ENCODE measurements at regions not wholly inside any gene's neighbourhood (a gene's known extent, or its start where the extent isn't known, plus 50 kb on each side); places are given as distances from the start of the nearest gene placed in this dataset.

DNA sequence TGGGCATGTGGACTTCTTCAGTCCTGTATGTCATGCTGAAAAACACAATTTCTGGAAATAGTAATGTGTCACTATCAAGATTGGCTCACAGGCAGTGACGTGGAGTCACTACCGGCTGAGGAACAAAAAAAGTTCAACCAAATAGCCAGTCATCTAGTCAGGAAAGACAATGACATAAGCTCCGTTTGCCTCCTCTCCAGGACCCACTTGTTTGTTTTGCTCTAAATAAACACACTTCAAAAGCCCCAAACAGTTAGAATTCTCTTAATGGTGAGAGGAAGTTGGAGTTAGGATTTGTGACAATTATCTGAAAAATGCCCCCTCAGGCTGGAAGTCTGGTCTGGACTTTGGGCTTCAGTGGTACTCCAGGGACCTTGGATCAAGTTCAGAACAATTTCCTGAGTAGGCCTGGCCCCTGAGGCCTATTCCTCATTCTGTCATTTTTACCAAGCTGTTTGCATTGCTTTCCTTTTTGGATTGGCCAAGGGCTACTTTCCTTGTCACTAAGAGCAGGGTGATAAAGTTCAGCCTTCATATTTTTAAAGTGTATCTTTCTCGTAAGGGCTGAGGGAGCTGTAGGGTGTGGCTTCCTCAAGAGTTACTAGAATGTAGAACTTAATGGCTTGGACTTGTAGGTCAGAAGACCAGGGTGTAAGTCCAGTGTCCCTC lies 98.9 kb downstream of the EOMES start (continued):
- TF ChIP-seq RBFOX2 (IDR thresholded peaks at IDR 0.05; ENCODE audit: low read depth, low read length) (no peak), ZNF44 (CRISPR knock-in tag; IDR thresholded peaks at IDR 0.05) (no peak), KDM4B (CRISPR knock-in tag; IDR thresholded peaks at IDR 0.05) (no peak), RARG (CRISPR knock-in tag; IDR thresholded peaks at IDR 0.05; ENCODE audit: low read depth) (no peak), EED (CRISPR knock-in tag; IDR thresholded peaks at IDR 0.05) (no peak), TBP (CRISPR knock-in tag; IDR thresholded peaks at IDR 0.05) (no peak), ZNF3 (CRISPR knock-in tag; IDR thresholded peaks at IDR 0.05) (0 out of 2 replicates have a peak, but pooled peaks have one; percentile 46), AHR (CRISPR knock-in tag; IDR thresholded peaks at IDR 0.05) (no peak), MXI1 (IDR thresholded peaks at IDR 0.05; ENCODE audit: borderline replicate concordance, low read depth, low read length) (no peak), ZEB1 (IDR thresholded peaks at IDR 0.05; ENCODE audit: insufficient replicate concordance, low read depth) (no peak), ZNF790 (CRISPR knock-in tag; IDR thresholded peaks at IDR 0.05; ENCODE audit: borderline replicate concordance) (no peak), HOXA9 (CRISPR knock-in tag; IDR thresholded peaks at IDR 0.05; ENCODE audit: borderline replicate concordance) (no peak), SIN3A (IDR thresholded peaks at IDR 0.05; ENCODE audit: borderline replicate concordance, low read depth, low read length) (no peak), ERF (CRISPR knock-in tag; IDR thresholded peaks at IDR 0.05) (peak; percentile 56; the same call in 1 of the 2 replicates), KDM2A (CRISPR knock-in tag; IDR thresholded peaks at IDR 0.05; ENCODE audit: borderline replicate concordance, low read depth) (no peak), TCF7 (IDR thresholded peaks at IDR 0.05; ENCODE audit: low read depth) (peak; percentile 84), MTA3 (CRISPR knock-in tag; IDR thresholded peaks at IDR 0.05) (no peak)
- TF ChIP-seq, protein P1, sequence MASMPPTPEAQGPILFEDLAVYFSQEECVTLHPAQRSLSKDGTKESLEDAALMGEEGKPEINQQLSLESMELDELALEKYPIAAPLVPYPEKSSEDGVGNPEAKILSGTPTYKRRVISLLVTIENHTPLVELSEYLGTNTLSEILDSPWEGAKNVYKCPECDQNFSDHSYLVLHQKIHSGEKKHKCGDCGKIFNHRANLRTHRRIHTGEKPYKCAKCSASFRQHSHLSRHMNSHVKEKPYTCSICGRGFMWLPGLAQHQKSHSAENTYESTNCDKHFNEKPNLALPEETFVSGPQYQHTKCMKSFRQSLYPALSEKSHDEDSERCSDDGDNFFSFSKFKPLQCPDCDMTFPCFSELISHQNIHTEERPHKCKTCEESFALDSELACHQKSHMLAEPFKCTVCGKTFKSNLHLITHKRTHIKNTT (CRISPR knock-in tag; IDR thresholded peaks at IDR 0.05): no peak
- TF ChIP-seq, protein P2, sequence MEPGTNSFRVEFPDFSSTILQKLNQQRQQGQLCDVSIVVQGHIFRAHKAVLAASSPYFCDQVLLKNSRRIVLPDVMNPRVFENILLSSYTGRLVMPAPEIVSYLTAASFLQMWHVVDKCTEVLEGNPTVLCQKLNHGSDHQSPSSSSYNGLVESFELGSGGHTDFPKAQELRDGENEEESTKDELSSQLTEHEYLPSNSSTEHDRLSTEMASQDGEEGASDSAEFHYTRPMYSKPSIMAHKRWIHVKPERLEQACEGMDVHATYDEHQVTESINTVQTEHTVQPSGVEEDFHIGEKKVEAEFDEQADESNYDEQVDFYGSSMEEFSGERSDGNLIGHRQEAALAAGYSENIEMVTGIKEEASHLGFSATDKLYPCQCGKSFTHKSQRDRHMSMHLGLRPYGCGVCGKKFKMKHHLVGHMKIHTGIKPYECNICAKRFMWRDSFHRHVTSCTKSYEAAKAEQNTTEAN (CRISPR knock-in tag; conservative IDR thresholded peaks at IDR 0.05): no peak; the same call in 1 of the 2 replicates
- TF ChIP-seq, protein P3, sequence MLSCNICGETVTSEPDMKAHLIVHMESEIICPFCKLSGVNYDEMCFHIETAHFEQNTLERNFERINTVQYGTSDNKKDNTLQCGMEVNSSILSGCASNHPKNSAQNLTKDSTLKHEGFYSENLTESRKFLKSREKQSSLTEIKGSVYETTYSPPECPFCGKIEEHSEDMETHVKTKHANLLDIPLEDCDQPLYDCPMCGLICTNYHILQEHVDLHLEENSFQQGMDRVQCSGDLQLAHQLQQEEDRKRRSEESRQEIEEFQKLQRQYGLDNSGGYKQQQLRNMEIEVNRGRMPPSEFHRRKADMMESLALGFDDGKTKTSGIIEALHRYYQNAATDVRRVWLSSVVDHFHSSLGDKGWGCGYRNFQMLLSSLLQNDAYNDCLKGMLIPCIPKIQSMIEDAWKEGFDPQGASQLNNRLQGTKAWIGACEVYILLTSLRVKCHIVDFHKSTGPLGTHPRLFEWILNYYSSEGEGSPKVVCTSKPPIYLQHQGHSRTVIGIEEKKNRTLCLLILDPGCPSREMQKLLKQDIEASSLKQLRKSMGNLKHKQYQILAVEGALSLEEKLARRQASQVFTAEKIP (CRISPR knock-in tag; IDR thresholded peaks at IDR 0.05; ENCODE audit: borderline replicate concordance): no peak
- TF ChIP-seq, protein P4, sequence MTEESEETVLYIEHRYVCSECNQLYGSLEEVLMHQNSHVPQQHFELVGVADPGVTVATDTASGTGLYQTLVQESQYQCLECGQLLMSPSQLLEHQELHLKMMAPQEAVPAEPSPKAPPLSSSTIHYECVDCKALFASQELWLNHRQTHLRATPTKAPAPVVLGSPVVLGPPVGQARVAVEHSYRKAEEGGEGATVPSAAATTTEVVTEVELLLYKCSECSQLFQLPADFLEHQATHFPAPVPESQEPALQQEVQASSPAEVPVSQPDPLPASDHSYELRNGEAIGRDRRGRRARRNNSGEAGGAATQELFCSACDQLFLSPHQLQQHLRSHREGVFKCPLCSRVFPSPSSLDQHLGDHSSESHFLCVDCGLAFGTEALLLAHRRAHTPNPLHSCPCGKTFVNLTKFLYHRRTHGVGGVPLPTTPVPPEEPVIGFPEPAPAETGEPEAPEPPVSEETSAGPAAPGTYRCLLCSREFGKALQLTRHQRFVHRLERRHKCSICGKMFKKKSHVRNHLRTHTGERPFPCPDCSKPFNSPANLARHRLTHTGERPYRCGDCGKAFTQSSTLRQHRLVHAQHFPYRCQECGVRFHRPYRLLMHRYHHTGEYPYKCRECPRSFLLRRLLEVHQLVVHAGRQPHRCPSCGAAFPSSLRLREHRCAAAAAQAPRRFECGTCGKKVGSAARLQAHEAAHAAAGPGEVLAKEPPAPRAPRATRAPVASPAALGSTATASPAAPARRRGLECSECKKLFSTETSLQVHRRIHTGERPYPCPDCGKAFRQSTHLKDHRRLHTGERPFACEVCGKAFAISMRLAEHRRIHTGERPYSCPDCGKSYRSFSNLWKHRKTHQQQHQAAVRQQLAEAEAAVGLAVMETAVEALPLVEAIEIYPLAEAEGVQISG (CRISPR knock-in tag; IDR thresholded peaks at IDR 0.05): no peak
